Transverse colon (tissue), 4 donors: ENCODE measurements at regions not wholly inside any gene's neighbourhood (a gene's known extent, or its start where the extent isn't known, plus 50 kb on each side); places are given as distances from the start of the nearest gene placed in this dataset.

Source experiments
- POLR2AphosphoS5 ChIP-seq, 3 donors: sonication (generic); formaldehyde crosslinking; IDR thresholded peaks; one replicate each; pipeline ENCODE4 v1.6.1; 2016; ENCODE audit warnings: antibody characterized with exemption in 3 of 3
- TF ChIP-seq, protein P1 (sequence below), 5 experiments: fragments of 200-600 bp in 3 of 5; fragments of 450-650 bp in 2 of 5; sonication (generic) in 3 of 5; IDR thresholded peaks; 1 replicate in 2 of 5; 2 replicates in 3 of 5; pipeline ENCODE4 v1.5.1; 2016 to 2017; ENCODE audit warnings: antibody characterized with exemption in 5 of 5, inconsistent platforms in 3 of 5, mild to moderate bottlenecking in 2 of 5, moderate library complexity in 1 of 5

DNA sequence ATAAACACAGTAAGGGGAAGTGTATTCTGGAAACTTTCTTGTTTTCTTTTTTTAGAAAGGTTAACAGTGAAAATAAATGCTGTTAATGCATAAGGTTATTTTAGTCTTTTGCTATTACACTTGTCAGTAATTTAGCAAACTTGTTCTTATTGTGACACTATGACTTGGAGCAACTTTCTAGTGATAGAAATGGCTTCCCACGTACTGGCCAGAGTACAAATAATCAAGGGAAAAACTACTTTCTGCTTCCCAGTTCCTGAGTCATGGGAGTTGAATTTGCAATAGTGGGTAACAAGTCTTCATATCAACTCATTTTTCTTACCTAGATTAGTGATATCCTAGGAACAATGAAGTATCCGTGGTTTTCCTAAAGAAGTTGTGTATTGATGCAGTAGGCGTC, 1072.3 kb downstream of the FLRT2 start:
- TF ChIP-seq POLR2AphosphoS5 (IDR thresholded peaks at IDR 0.05), result no peak
- TF ChIP-seq, protein P1, sequence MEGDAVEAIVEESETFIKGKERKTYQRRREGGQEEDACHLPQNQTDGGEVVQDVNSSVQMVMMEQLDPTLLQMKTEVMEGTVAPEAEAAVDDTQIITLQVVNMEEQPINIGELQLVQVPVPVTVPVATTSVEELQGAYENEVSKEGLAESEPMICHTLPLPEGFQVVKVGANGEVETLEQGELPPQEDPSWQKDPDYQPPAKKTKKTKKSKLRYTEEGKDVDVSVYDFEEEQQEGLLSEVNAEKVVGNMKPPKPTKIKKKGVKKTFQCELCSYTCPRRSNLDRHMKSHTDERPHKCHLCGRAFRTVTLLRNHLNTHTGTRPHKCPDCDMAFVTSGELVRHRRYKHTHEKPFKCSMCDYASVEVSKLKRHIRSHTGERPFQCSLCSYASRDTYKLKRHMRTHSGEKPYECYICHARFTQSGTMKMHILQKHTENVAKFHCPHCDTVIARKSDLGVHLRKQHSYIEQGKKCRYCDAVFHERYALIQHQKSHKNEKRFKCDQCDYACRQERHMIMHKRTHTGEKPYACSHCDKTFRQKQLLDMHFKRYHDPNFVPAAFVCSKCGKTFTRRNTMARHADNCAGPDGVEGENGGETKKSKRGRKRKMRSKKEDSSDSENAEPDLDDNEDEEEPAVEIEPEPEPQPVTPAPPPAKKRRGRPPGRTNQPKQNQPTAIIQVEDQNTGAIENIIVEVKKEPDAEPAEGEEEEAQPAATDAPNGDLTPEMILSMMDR (IDR thresholded peaks at IDR 0.05), result no peak
